NCI-H226 (cell line): ENCODE measurements at regions not wholly inside any gene's neighbourhood (a gene's known extent, or its start where the extent isn't known, plus 50 kb on each side); places are given as distances from the start of the nearest gene placed in this dataset.

Experiments
- DNase-seq: peaks from one replicate; pipeline ENCODE4 v3.0.0-alpha.2; 2015

DNA sequence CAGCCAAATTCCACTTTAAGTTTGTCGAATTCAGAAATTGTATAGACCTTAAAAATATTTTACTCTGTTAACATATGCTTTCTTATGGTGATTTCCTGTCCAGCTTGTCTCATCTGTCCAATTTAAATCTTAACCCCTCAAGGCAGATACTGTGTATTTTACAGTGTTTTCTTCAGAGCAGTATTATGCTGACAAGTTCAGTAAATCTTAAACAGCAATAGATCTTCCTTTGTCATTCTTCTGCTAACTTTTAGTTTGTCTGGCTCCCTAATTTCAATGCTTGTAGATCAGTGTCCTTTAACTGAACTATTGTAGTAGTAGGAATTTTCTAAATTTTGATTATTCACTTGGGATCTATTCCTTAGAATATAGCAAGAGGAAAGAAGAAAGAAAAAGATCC, 52.8 kb upstream of the MEIS1 start:
- no peak for DNase-seq

DNA sequence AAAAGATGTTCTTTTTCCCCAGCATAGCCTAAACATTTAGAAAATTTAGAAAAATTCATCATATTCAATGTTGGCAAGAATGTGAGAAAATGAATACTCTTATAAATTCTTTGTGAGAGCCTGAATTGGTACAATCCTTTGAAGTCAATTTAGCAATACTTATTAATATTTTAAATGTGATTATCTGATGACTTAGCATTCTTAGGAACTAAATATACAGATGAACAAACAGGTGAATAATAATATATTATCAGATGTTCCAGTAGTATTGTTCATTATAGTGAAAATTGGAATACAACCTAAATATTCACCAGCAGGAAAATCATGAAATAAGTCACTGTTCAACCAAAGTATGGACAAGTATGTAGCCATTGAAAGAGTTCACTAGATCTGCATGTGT, 55.5 kb upstream of the MEIS1 start:
- no peak for DNase-seq

DNA sequence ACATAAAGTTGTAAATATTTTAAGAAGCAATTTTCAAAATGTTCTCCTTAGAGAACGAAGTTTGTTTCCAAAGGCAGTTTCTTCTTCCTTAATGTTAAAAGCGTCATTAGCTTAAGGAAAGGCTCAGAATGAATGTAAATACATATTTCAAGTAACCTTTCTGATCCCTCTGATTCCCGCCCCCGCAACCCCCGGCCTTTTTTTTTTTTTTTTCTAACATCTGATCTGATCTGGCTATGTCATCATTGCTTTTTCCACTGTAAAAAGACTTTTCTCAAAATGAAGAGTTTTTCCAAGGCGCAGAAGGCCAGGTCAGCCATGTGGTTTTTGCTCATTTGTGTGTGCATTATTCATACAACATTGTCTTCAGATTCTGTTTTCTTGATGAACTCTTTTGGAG, 57.1 kb upstream of the MEIS1 start:
- DNase-seq: no peak

DNA sequence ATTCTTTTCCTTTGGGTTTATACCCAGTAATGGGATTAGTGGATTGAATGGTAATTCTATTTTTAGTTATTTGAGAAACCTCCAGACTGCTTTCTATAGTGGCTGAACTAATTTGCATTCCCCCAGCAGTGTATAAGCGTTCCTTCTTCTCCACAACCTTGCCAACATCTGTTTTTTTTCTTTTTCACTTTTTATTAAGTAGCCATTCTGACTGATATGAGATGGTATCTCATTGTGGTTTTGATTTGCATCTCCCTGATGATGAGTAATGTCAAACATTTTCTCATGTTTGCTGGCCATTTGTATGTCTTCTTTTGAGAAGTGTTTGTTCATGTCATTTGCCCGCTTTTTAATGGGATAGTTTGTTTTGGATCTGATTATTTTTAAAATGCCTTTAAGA, 64.1 kb upstream of the MEIS1 start:
- no peak for DNase-seq

DNA sequence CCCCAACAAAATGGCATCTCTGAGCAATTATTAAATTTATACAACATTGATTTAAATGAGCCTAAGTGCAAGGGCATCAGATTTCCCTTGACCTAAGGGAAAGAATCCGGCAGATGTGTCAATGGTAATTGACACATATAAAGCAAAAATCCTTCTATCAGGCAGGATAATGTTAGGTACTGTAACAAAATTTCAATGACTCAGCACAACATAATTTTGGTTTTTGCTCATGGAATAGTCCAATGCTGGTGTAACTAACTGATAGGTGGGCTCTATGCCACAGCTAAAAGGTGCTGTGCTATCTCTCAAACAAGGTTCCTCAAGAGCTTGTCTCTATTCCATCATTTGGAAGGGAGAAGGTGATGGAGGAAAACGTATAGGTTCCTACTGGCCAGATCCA, 68.3 kb upstream of the MEIS1 start:
- no peak for DNase-seq

DNA sequence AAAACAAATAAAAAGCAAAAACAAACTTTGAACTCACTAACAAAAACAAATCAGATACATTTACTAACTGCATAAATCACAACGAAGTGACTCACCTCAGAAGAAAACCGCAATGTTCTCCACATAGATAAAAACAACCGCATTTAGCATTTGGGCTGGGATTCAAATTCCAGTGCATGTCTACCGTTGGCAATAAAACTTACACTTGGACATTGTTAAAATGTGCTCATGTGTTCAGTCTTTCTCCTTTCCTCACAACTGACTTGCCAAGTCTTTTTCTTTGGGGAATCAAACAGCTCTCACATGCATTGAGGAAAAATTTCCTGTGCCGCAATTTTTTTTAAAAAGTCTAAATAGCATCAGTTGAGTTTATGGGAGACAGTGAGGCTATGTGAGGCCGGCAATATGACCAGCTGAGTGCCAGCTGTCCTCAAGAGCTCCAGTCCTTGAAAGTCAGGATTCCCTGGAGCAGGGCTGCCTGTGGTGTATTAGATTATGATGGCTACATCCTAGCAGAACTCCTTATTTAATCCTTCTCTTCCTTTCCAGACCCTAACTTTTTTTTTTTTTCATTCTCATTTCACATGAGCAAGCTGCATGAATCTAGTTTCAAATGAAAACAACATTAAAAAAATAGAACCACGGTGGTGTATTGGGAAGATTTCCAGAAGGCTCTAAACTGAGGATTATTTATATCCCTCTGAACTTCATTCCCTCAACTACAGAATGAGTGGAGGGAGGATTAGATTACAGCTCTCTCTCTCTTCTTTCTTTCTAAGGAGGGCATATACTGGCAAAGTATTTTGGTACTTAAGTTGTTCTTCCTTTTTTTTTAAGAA, 70.2 kb upstream of the MEIS1 start:
- peak; percentile 74 for DNase-seq

DNA sequence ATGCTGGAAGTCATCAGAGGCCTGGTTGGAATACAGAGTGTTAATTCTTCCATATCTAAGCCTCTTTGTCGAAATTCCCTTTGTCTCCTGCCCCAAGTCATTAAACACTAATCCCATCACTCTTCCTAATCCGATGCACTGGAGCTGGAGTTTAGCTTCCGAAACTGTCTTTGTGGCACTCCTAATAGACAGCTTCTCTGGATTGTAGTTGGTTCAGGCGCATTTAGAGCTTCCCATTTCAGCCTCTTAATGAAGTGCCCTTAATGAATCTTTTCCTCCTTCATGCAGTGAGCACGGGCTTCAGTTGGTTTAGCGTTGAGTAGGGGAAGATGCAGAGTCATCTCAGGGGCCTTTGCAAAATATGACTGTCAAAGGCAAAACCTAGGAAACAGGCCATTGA, 72.2 kb upstream of the MEIS1 start:
- DNase-seq: no peak

DNA sequence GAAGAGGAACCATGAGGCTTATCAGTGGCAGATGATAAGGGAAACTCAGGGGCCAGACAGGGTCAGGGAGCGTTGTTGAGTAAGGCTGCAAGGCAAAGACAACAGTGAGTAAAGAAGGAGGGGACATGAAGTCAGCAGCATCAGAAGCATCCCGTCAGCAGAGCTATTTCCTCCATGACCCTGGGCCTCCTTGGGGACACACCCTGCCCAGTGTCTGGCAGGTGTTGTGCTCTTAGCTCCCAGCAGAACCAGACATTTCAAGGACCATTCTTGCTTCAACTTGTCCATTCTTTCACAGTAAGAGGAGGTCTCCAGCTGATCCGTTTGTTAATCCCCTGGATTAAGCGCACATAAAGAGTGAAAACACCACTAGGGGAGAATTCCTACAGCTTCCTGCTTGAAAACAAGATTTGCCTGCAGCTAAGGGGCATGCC, 88.7 kb upstream of the MEIS1 start:
- DNase-seq: no peak

DNA sequence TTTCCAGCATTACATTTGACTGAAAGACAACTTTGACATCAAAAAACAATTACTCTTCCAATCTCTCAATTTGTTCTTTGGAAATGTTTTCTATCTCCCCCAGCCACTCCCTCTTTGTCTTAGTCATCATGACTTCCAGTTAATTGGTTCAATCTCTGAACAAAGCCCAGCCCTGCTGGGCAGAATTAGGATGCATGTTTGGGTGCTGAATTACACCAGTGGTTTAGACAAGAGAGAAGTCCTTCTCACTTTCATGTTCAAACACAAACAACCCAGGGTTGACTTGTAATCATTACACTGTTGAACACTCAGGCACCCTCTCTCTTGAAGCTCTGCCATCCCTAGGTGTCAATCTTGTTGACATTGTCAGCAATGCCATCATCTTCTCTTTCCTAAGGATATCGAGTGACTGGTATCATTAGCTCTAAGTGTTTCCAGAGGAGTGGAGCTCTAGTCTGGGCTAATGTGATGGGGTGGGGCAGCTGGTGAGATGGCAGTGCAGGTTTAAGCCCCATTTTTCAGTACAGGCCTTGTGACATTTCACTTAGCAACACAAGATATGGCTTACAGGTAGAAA, 90.8 kb upstream of the MEIS1 start:
- no peak for DNase-seq

DNA sequence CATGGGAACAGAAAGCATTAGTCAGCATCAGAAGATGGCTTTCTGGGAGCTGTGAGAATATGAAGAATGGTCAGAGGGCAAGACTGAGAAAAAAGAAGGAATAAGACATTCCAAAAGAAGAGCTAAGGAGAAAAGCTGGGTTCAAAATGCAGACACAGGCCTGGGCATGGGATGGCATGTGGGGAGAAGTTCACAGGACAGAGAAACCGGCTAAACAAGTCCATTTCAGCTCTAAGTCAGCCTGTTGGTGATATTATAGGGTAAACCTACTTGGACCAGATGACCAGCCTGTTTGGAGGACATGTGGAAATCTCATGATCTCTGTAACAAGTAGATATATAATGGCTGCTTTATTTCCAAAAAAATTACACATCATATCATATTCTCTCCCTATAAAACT, 91.7 kb upstream of the MEIS1 start:
- no peak for DNase-seq

DNA sequence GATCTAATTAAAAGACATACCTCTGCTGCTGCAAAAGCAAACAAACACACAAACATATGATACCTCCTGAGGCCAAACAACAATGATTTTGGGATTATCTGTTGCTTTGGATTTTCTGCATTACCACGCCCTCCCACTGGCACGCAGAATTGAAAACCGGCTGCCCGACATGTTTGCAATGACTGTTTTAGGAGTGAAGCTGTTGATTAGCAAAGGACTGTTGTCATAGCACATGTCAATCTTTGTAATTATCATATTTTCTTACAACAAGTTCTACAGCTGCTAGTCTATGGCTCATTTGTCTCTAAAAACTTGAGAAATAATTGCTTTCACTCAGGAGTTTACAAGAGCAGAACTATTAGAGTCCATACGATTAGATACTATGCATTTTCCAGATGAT, 94.4 kb upstream of the MEIS1 start:
- no peak for DNase-seq

DNA sequence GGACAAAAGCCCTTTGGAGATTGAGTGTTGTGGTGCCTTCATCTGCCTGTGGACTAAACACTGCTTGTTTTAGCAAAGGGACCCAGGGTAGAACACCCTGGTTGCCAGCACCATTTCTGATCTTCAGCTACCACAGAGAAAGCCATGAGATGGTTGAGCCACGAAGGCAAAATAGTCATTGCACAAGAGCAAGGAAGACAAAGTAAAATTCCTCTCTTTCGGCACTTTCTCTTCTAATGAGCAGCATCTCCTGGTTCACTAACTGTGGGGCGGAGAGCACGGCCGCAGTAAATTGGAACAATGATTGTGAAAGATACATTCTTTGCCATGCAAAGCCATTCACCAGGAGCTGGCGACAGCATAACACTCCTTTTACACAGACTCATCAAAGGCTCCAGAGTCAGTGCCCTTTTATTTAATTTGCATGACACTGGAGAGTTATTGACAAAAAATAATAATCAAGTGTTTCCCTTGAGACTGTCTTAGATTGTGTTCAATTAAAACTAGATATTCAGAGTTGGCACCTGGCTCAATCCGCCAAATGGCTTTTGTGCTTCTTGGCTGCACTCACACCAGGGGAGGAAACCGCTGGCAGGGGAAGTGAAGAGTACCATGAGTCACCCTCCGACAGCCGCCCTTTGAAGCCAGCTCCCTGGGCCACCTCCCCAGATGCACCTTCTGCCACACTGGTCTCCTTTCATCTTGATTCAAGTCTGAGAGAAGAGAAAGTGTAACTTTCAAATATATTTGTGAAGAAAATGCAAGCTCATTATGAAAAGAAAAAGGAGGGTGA, 100.5 kb upstream of the MEIS1 start:
- no peak for DNase-seq

DNA sequence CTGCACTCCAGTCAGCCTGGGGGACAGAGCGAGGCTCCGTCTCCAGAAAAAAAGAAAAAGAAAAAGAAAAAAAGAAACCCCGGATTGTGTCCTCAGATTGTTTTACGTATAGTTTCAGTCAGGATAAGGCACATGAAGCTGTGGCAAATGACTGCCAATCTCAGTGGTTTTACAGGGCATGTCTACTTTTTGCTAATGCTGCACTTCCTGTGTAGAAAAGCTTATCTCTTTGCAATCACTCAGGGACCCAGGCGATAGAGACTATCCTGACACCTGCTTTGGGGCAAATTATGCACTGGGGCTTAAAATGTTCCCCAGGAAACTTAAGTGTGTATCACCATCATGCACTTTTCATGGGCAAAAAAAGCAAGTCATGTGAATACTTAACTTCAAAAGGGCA, 103.7 kb upstream of the MEIS1 start:
- no peak for DNase-seq

DNA sequence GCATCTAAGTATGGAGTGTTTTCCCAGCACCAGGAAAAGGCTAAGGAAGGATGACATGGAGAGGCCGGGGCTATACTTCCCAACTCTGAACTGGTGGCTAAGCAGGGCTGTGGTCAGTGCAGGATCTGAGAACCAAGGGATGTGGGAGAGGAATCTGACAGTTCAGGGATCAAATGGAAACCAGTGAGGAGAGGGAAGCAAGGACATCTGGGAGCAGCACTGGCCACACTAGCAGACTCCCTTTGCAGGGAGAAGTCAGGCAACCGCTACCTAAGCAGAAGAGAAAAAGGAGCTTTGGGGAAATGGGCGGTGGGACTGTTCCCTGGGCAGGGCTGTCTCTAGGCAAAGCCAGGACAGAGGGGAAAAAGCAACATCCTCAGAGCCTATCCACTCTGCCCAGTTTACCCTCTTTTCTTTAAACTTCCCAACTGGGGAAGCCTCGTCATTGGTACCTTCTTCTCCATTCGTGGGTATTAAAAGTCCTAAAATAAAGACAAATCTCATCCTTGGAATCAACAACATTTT, 105.8 kb upstream of the MEIS1 start:
- no peak for DNase-seq

DNA sequence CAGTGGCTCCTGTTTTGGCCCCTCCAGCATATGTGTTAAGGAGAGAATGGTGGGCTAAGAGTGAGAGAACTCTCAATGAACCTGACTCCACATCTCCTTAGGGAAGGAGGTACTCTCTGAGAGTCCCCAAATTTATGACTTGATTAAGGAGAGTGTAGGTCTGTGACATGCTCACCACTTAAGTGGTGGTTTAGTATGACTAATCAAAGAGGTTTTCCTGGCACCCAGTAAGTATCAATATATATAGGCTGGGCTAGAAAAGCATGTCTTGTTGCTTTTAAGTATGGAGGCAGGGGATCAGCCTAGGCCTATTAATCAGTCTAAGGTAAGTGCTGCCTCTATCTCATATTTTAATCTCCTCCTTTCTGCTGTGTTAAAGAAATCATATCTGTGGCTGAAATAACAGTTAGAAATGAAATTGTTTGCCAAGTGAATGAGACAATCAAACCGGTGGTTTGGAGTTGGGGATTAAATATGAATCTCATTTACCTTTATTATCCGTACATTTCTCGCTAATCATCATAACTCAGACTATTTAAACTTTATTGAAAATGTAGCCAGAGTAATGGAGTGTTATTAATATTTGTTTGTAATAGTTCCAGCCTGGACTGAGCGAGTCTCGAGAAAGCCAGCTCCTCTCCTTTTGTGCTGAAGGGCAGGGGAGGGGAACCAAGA, 107.7 kb upstream of the MEIS1 start:
- no peak for DNase-seq

DNA sequence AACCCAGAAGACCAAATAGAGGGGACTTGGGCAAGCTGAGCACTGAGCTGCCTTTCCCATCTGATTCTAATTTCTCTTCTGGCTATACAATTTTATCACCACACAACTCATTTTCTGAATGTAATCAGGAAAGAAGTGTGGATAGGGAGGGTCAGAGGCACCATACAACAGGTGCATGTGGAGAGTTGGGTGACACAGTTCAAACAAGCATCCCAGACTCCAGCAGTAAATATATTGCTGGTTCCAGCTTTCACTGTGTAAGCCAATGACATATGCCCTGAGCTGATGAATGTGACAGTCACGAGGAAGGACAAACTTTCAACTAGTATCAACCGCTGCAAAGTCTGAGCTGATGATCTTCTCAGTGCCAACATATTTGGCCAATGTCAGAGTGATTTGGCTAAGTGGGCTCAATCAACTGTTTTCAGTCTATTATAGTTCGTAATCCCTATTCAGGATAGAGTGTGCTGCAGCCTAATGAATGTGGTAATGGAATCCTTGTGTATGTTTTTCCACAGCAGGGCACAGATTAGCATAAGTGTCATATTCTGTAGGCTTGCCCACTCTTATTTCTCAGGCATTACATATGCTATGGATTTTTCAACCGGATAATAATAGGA, 109.9 kb upstream of the MEIS1 start:
- no peak for DNase-seq

DNA sequence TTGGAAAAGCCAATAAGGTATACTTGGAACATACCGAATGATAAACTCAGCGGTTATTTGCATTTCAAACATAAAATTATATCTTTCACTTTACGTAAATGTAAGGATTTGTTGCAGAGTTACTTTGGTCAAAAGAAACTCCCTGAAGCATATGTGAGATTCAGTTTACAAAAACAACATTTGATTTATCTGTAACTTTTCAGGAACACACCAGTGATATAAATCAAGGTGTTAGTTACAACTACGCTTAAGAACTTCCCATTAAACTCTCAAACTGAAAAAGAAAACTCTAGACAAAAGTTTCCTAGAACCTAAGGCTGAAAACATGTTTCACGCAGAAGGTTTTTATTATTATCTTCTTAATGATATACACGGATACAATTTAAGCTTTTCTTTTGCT, 110.6 kb upstream of the MEIS1 start:
- DNase-seq: no peak

DNA sequence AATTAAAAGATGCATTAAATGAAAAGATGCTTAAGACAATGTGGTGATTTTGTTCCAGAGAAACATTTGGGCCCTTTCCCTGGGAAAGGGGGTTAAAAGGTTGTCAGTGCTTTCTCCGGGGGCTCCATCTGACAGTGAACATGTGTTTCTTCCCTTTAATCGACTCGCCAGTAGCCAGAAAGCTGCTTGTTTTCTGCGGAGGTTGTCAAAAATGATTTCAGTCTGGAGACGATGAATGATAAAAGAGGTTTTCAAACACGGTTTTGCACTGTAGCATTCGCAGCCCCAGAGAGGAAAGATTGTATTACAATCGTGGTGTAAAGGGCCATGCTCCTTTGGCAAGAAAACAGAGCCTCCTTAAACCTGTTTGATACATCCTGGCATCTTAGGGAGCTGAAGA, 111.5 kb upstream of the MEIS1 start:
- DNase-seq: no peak

DNA sequence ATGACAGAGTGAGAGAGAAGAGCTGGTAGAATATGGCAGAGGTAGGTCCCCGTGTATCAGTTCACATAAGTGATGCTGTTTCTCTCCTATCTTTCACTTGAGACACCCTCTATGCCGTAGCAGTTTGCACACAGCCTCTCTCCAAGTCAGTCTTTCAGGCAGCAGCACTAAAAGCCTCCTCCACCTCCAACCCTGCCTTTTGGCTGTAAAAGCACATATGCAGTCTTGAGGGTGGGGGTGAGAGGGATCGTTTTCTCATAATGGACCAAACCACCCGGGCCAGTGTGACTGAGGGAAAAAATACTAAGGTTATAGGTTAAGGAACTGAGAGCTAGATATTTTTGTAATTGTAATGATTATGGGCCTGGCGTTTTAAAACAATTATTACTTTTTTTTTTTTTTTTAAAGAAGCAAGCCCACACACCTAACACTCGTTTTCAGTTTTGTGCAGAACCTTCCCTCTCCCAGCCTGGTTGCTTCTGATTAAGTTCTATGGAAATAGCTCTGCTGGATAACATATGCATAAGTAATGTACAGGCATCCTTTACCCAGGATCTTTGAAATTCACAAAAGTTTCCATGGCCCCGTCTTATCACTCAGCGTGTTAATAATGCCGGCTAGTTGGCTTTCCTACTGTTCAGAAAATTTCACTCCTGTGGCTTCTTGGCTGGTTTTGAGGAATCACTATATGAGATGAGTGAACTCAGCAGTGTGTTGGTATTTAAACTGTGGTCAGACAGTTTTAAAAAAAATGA, 112.2 kb upstream of the MEIS1 start:
- DNase-seq: no peak

DNA sequence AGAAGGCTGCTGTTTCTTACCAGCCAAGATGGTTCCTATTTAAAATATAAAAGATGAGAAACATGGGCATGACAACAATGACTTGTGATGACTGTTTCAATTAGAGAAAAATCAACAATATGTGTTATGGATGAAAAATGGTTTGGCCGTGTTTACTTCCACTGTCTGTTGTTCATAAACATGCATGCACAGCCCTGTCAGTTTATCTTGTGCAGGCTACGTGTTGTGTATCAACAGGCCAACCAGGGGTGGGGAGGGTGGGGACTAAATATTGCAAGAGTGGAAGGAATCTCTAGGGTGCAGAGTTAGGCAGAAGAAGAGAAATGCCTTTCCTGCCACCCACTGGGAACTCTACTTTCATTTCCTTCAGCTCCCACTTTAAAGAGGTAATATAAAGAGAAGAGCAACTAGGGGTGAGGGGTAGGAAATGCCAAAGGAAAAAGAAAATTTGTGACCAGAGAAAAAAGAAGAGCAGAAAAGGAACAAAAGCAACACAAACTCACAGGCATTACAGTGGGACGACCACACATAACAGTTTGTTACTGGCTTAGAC, 116.8 kb upstream of the MEIS1 start:
- DNase-seq: no peak

DNA sequence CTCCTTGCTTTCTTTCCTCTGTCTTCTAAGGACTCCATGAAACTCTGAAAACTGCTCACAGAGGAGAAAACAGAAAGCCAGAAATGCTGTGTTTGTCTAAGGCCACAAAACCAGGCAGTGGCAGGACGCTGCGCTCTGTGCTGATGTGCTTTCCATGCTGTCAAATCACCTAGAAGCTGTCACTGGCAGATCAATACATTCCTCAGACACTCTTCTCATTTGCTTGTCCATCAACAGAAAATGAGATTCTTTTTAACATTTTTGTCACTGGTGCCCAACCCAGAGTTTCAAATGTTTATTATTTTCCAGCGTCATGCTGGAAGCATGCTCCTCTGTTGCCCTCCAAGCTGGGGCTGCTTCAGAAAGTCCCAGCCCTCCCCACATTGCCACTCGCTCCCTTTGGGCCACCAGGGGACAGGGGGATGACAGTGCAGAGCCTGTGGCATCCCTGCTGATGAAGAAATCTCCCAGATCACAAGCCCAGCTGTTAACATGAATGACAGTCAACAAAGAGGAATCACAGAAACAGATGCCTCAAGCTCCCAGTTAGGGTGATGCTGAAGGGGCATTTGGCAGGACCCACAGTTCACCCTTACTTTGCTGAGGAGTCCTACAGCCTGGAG, 117.5 kb upstream of the MEIS1 start:
- DNase-seq: no peak
